DOHH2 (cell line): ENCODE measurements at regions not wholly inside any gene's neighbourhood (a gene's known extent, or its start where the extent isn't known, plus 50 kb on each side); places are given as distances from the start of the nearest gene placed in this dataset.

Source experiments
- H3F3A ChIP-seq: fragments of 200-600 bp; sonication (generic), shearing (Covaris generic); 2 replicates; pipeline ENCODE4 v1.6.0; 2016; ENCODE audit warnings: antibody characterized with exemption, mild to moderate bottlenecking; ENCODE audit not compliant: control insufficient read depth, insufficient read depth
- H3K27ac ChIP-seq: fragments of 200-600 bp; sonication (generic); 2 replicates; pipeline ENCODE4 v1.5.1; 2014; ENCODE audit warnings: low read depth, mild to moderate bottlenecking, low read length, moderate library complexity
- H3K27me3 ChIP-seq: fragments of 200-600 bp; sonication (generic); 2 replicates; pipeline ENCODE4 v1.6.1; 2014; ENCODE audit warnings: mild to moderate bottlenecking, low read length, mixed read lengths; ENCODE audit not compliant: control insufficient read depth
- H3K36me3 ChIP-seq: fragments of 200-600 bp; sonication (generic); 2 replicates; pipeline ENCODE4 v1.6.1; 2014; ENCODE audit warnings: mild to moderate bottlenecking, low read length, moderate library complexity, mixed read lengths; ENCODE audit not compliant: control insufficient read depth
- H3K4me1 ChIP-seq: fragments of 200-600 bp; sonication (generic); 2 replicates; pipeline ENCODE4 v1.6.1; 2014; ENCODE audit warnings: mild to moderate bottlenecking, low read length, mixed read lengths; ENCODE audit not compliant: control insufficient read depth
- H3K4me2 ChIP-seq: fragments of 200-600 bp; sonication (generic); 2 replicates; pipeline ENCODE4 v1.6.0; 2014; ENCODE audit warnings: mild to moderate bottlenecking, low read length, moderate library complexity
- H3K4me3 ChIP-seq: fragments of 200-600 bp; sonication (generic); 2 replicates; pipeline ENCODE4 v1.5.1; 2014; ENCODE audit warnings: mild to moderate bottlenecking, low read length, mixed read lengths
- H3K79me2 ChIP-seq: fragments of 200-600 bp; sonication (generic); 2 replicates; pipeline ENCODE4 v1.6.1; 2014; ENCODE audit warnings: mild to moderate bottlenecking, low read length, mixed read lengths; ENCODE audit not compliant: control insufficient read depth
- H3K9me2 ChIP-seq: fragments of 200-600 bp; sonication (generic); replicated peaks from 2 replicates; pipeline ENCODE4 v1.6.1; 2014; ENCODE audit warnings: mild to moderate bottlenecking, low read length, mixed read lengths; ENCODE audit not compliant: control insufficient read depth
- H3K9me3 ChIP-seq: fragments of 200-600 bp; sonication (generic); 2 replicates; pipeline ENCODE4 v1.6.1; 2014; ENCODE audit warnings: antibody characterized with exemption, low read length, mixed read lengths; ENCODE audit not compliant: control insufficient read depth, insufficient read depth
- H4K20me1 ChIP-seq: fragments of 200-600 bp; sonication (generic); 2 replicates; pipeline ENCODE4 v1.6.0; 2014; ENCODE audit warnings: low read depth, mild to moderate bottlenecking, antibody characterized with exemption, low read length, moderate library complexity; ENCODE audit not compliant: control insufficient read depth, insufficient read depth
- EZH2phosphoT487 ChIP-seq: fragments of 200-600 bp; sonication (generic); IDR thresholded peaks from 2 replicates; pipeline ENCODE4 v1.6.1; 2017; ENCODE audit warnings: borderline replicate concordance, mild to moderate bottlenecking, antibody characterized with exemption, low read length, moderate library complexity, mixed read lengths
- TF ChIP-seq, protein P1 (sequence below): fragments of 200-600 bp; sonication (generic); IDR thresholded peaks from one replicate; pipeline ENCODE4 v1.5.1; 2014; ENCODE audit warnings: antibody characterized with exemption, mild to moderate bottlenecking, low read depth, low read length; ENCODE audit not compliant: poor library complexity, severe bottlenecking

DNA sequence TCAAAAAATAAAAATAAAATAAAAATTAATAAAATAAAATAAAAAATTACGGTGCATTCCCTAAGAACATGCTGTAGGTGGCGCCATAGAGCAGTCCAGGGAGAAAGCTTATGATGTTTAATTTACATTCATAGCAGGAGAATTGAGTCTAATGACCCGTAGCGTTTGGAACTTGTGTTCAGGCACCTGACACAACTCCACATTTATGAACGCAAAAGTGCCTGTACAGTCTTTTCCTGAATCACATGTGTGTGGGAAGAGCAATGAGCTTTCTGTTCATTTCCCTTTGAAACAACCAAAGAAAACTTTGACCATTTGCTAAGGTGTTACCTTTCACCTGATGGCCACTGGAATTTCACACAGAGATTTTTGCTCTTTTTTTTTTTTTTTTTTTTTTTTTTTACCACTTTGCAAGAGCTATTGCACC, 60.6 kb upstream of the KCNA1 start:
- Histone ChIP-seq H3K27me3 (no peaks in the 10 kb centered on the region), H3F3A (no peaks in the 10 kb centered on the region), H3K4me1 (peaks cover 4% of the 10 kb centered on the region), H3K36me3 (no peaks in the 10 kb centered on the region), H3K79me2 (no peaks in the 10 kb centered on the region), H4K20me1 (no peaks in the 10 kb centered on the region), H3K9me2 (no peaks in the 10 kb centered on the region), H3K4me2 (no peak overlapping the region), H3K27ac (no peak overlapping the region), H3K4me3 (no peak overlapping the region), H3K9me3 (no peaks in the 10 kb centered on the region)
- TF ChIP-seq EZH2phosphoT487 = no peak
- TF ChIP-seq, protein P1, sequence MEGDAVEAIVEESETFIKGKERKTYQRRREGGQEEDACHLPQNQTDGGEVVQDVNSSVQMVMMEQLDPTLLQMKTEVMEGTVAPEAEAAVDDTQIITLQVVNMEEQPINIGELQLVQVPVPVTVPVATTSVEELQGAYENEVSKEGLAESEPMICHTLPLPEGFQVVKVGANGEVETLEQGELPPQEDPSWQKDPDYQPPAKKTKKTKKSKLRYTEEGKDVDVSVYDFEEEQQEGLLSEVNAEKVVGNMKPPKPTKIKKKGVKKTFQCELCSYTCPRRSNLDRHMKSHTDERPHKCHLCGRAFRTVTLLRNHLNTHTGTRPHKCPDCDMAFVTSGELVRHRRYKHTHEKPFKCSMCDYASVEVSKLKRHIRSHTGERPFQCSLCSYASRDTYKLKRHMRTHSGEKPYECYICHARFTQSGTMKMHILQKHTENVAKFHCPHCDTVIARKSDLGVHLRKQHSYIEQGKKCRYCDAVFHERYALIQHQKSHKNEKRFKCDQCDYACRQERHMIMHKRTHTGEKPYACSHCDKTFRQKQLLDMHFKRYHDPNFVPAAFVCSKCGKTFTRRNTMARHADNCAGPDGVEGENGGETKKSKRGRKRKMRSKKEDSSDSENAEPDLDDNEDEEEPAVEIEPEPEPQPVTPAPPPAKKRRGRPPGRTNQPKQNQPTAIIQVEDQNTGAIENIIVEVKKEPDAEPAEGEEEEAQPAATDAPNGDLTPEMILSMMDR = peak; percentile 50

DNA sequence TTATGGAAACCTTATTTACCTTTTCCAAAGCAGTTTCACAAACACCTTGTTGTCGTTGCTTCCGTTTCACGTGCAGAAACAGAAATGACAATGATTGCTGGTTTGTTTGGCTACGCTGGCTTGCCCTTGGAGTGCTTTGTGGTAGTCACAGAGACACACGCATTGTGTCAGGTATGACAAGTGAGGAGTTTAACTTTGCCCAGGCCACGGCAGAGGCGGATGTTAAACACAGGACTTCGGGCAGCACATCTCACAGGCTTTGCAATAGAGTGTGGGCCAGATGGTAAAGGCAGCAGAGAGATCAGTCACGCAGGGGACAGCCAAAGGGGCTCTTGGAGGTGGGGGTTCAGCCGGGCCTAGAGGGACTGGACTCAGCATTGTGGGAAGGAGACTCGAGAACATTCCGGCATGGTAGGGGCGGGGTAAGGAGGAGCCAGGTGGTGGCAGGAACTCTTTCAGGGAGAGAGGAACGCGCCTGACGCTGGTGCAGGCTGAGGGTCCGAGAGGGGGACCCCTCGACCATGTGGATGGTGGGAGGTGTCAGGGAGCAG, 59.8 kb upstream of the KCNA1 start:
- peaks cover 4% of the 10 kb centered on the region for H3K4me1 ChIP-seq
- TF ChIP-seq, protein P1 = no peak
- no peak for TF ChIP-seq EZH2phosphoT487
- H3K9me3 ChIP-seq = no peaks in the 10 kb centered on the region
- no peak overlapping the region for H3K27ac ChIP-seq
- no peak overlapping the region for H3K4me2 ChIP-seq
- H4K20me1 ChIP-seq = no peaks in the 10 kb centered on the region
- H3K27me3 ChIP-seq = no peaks in the 10 kb centered on the region
- no peaks in the 10 kb centered on the region for H3K79me2 ChIP-seq
- no peaks in the 10 kb centered on the region for H3K9me2 ChIP-seq
- H3K4me3 ChIP-seq = no peak overlapping the region
- H3K36me3 ChIP-seq = no peaks in the 10 kb centered on the region
- no peaks in the 10 kb centered on the region for H3F3A ChIP-seq

DNA sequence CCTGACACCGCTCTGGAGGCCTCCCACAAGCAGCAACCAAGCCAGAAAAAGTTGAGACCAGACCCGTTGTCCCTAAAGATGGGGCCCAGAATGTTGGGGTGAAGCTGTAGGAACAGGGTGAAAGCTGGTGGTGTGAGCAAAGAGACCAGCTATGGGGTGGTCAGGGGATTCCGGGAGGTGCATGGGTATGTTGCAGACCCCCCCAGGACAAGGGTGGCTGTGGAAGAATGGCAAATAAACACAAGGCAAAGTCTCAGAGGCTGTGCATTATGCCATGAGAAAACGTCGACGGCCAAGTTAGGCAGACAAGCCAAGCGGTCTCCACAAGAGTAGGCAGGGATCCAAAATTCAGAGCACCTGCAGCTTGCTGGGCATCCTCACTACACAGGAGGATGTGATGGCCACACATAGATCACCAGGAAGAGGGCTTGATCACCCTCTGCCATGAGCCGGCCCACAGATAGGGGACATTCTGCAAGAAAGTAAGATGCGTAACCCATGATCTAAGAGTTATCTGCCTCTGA, 58.8 kb upstream of the KCNA1 start:
- no peak overlapping the region for H3K4me3 ChIP-seq
- TF ChIP-seq, protein P1 = no peak
- TF ChIP-seq EZH2phosphoT487 = no peak
- no peak overlapping the region for H3K4me2 ChIP-seq
- H3K9me3 ChIP-seq = no peaks in the 10 kb centered on the region
- H3K27ac ChIP-seq = no peak overlapping the region
- H3F3A ChIP-seq = no peaks in the 10 kb centered on the region
- H3K9me2 ChIP-seq = no peaks in the 10 kb centered on the region
- peaks cover 7% of the 10 kb centered on the region for H3K4me1 ChIP-seq
- no peaks in the 10 kb centered on the region for H3K27me3 ChIP-seq
- no peaks in the 10 kb centered on the region for H3K36me3 ChIP-seq
- no peaks in the 10 kb centered on the region for H3K79me2 ChIP-seq
- no peaks in the 10 kb centered on the region for H4K20me1 ChIP-seq
